HG03457 (cell line): ENCODE measurements at regions not wholly inside any gene's neighbourhood (a gene's known extent, or its start where the extent isn't known, plus 50 kb on each side); places are given as distances from the start of the nearest gene placed in this dataset.

ENCODE experiments used
- ATAC-seq: cut with Tn5 transposase; IDR thresholded peaks from one replicate; pipeline ENCODE4 v1.9.1; 2021; ENCODE audit warnings: moderate number of reproducible peaks; ENCODE audit not compliant: unreplicated experiment

DNA sequence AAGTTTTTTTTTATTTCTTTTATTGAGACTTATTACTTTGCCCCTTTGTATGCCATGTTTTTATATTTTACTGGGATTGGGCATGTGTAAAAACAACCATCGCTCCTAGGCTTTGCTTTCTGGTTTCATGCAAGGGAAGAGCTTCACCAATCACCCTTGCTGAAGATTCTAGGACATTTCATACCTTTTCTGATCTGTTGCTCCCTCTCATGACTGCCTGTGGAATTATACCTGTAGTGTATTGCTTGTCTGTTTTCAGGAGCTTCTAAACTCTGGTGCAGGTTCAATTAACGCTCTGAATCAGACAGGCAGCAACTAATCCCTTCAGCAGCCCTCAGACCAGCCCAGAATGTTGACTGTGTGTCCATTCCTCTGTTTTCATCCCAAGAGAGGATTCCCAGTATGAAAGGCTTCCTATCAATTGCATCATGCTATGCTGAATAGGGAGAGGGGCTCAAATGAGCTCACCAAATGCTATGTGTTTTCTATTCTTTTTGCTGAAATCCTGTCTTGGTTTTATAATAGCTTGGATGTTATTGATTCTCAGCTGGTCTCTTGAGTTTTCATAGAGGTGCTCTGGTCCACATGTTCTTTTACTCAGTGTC is 572.9 kb upstream of the CDH6 start:
- ATAC-seq: no peak

GRCh38 chr5:30608501-30608900 is 585.0 kb upstream of the CDH6 start:
- ATAC-seq: no peak

DNA sequence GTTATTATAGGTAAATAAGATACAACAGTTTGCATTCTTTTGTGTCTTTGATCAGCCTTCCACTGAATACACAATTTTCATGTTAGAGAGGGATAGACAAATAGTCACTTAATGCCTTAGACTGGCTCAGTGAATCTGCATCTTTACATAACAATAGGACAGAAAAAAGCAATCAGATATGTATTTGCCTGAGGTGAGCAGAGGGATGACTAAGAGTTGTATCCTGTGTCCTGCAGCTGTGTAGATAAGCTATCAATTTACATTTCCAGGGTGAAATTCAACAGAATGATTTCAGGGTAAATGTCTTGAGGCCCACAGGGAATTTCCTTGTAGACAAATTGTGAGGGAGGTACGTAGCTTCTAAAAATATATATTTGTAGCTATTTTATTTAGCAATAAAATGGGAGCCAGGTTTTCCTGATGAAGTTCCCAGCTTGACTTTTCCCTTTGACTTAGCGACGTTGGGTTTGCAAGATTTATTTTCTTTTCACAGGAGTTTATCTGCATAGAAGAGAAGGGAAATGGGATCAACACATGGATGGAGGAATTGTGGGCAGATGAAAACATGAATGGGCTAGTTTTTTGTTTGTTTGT is 586.1 kb upstream of the CDH6 start:
- ATAC-seq: no peak

GRCh38 chr5:30605693-30606268 is 587.7 kb upstream of the CDH6 start:
- no peak for ATAC-seq

- ATAC-seq: no peak
Observed at GRCh38 chr5:30604648-30605262, 588.7 kb upstream of the CDH6 start.

- ATAC-seq: no peak
Observed at GRCh38 chr5:30600892-30601291, 592.6 kb upstream of the CDH6 start.

- no peak for ATAC-seq
Observed at GRCh38 chr5:30596495-30597064, 596.9 kb upstream of the CDH6 start.

- no peak for ATAC-seq
Observed at GRCh38 chr5:30594331-30594730, 599.2 kb upstream of the CDH6 start.

DNA sequence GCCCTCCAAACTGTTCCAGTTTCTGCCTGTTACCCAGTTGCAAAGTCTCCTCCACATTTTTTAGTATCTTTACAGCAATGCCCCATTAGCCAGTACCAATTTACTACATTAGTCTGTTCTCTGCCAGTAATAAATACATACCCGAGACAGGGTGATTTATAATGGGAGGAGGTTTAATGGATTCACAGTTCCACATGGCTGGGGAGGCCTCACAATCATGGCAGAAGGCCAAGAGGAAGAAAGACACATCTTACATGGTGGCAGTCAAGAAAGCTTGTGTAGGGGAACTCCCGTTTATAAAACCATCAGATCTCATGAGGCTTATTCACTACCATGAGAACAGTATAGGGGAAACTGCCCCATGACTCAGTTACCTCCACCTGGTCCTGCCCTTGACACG is 600.7 kb upstream of the CDH6 start:
- ATAC-seq: no peak

- ATAC-seq: no peak
Observed at GRCh38 chr5:30581198-30581935, 612.1 kb upstream of the CDH6 start.

DNA sequence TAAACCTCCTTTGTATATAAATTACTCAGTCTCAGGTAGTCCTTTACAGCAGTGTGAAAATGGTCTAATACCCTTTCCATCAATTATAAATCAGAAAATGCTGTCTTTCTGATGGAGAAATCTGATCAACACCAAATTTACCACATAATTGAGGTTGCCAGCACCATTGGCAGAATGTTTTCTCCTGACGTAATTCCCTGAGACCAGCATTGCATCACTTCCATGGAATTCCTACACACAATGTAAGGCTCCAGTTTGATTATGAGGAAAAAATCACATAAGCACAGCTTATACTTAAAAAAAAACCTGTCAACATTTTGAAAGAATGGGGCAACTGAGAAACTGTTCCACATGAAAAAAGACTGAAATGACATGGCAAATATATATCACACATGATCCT is 618.7 kb upstream of the CDH6 start:
- no peak for ATAC-seq

- ATAC-seq: no peak
Observed at GRCh38 chr5:30572279-30572678, 621.2 kb upstream of the CDH6 start.

DNA sequence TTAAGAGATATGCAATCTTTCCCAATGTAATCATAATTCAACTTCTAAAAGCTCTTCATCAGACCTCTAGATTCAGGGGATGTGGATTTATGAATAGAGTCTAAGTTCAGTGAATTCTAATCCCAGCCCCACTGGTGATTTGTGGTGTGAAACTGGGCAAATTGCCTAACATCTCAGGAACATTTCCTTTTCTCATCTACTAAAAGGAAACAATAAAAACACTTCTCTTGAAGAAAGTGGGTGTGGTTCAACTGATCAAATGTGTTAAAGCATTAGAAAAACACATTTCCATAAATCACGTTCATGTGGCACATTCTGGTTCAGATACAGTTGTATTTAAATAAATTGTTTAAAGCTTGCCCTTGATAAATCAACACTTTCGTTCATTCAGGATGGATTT is 631.7 kb upstream of the CDH6 start:
- no peak for ATAC-seq

GRCh38 chr5:30551618-30552017 is 641.9 kb upstream of the CDH6 start:
- ATAC-seq: no peak

DNA sequence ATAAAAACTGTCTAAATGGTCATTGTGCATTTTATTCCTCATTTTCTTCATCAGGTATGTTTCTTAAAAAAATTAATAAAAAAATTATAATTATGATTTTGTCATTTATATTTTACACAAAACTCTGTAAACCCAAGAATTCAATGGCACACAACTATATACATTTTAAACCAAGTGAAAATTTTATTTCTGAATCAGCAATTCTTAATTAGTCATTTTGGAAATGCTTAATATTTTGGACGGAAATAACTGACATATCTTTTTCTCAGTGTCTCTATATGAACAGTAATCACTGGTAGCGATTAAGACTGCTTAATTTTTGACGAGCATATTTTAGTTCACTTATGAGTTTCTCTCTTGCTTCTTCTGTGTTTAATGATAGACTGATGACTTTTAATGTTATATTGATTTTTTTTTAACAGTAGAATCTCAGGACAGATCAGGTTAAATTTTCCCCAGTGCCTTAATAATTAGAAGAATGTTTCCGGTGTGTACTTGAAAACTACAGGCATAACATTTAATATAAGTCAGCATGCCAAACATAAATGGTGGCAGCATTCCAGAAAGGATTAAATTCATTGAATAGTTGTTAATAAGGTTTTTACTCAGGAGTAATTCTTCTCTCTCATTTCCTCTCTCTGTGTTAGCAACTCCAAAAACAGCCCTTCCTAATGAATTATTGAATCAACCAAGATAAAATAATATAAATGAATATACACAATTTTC is 644.7 kb upstream of the CDH6 start:
- no peak for ATAC-seq

GRCh38 chr5:30540150-30540549 is 653.3 kb upstream of the CDH6 start:
- no peak for ATAC-seq

GRCh38 chr5:30539004-30539634 is 654.4 kb upstream of the CDH6 start:
- ATAC-seq: no peak

DNA sequence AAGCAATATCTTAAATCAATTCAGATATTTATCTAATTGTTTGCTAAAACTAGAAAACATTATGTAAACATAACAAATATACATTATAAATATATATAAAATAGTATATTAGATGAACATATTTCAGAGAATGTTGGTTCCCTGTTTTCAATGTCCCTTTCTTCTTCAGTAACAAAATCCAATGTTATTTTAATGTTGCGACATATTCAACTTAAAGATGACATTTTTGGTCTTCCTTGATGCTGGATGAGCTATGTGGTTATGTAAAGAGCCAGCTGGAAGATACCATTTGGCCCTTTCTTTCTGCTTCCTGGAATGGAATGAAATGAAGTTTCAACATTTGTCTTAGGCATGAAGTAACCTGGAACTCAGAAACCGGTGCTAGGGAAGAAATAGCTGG is 668.1 kb upstream of the CDH6 start:
- no peak for ATAC-seq

DNA sequence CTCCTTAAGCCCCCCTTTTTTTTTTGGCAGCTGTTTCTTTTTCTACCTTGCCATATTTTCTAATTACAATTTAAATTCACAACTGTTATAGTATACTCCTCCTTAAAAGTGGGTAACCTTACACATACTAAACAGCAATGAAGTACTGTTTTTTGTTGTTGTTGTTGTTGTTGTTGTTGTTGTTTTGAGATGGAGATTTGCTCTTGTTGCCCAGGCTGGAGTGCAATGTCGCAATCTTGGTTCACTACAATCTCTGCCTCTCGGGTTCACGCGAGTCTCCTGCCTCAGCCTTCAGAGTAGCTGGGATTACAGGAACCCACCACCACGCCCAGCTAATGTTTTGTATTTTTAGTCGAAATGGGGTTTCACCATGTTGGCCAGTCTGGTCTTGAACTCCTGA is 669.1 kb upstream of the CDH6 start:
- ATAC-seq: no peak

DNA sequence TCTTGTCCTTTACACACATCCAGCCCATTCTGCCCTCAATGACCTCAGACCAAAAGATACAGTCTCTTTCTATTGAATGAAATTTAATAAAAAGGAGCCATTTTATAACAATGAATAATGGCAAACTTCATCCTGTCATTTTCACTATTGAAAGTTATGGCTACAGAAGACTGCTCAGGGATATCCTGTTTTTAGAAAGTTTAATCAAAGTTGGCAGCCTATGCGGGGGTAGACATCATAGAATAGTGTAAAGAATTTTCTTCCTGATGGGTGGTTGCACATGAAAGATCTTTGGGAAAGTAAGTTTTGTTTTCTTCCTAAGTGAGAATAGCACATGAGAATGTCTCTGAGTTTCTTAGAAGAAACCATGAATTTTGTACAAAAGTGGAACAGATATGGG is 670.4 kb upstream of the CDH6 start:
- no peak for ATAC-seq
